HG03521 (cell line): ENCODE measurements at regions not wholly inside any gene's neighbourhood (a gene's known extent, or its start where the extent isn't known, plus 50 kb on each side); places are given as distances from the start of the nearest gene placed in this dataset.

Source experiments
- ATAC-seq: cut with Tn5 transposase; IDR thresholded peaks from one replicate; pipeline ENCODE4 v1.9.1; 2021; ENCODE audit warnings: mild to moderate bottlenecking, moderate library complexity; ENCODE audit not compliant: unreplicated experiment

GRCh38 chr15:55031727-55032126 lies 165.0 kb downstream of the RSL24D1 start:
- no peak for ATAC-seq

GRCh38 chr15:55026381-55026780 lies 170.4 kb downstream of the RSL24D1 start:
- ATAC-seq: no peak

DNA sequence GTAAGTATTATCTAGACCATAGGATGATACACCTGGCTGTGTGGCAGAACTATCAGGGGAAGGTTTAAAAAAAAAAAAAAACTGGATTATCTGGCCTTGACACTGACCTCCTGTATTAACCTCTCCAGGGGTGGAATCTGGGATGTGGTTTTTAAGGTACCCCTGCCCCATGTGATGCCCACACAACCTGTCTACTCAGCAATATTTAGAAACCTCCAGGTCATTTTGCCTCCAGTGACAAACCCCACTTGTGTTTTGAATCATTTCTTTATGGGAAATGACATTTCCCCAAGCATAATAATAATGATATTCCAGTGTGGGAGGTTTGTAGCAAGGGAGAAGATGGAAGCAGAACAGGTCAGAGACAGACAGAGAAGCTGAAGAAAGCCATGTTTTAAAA lies 179.1 kb downstream of the RSL24D1 start:
- ATAC-seq: no peak

GRCh38 chr15:55016225-55016624 lies 180.5 kb downstream of the RSL24D1 start:
- no peak for ATAC-seq

DNA sequence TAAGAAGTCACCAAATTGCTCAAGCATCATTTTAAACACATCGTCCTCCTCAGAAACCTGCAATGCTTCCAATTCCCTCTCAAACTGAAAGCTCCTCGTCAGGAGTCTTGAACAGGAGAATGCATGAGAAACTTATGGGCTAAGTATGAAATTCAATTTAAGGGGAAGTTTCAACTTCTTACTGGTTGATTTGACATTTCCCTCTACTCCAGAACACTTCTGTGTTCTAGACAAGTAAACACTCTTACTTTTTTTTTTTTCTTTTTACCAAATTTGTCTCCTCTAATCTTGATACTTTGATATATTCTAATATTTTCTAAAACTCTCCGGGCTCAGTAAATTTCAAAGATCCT lies 181.7 kb downstream of the RSL24D1 start:
- ATAC-seq: no peak

DNA sequence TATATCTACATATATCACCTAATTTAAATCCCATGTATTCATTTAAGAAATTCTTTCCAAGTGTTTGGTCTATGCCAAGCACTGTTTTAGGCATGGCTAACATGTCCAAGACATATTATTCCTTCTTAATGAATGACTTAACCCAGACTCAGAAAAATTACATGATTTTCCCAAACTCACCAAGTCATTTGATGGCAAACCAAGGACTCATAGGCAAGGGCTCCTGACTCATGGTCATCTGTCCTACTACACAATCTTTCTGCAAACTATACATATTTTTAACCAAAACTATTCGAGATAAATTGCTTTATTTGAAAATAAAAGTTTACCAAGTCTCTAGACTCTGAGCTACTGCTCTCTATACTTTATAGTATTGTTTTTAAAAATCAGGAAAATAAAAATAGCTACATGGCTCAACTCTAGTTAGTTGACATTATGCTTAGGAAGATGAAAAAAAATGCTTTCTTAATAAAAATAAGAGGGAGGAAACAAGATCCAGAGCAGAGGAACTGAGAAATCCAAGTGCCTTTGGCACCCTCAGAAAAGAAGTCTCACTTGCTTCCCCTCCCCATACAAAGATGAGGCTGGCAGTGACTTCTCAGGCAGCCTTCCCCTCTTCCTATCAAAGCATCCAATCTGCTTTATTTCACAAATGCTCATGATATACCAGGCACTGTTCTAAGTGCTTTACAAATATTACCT lies 182.2 kb downstream of the RSL24D1 start:
- no peak for ATAC-seq

DNA sequence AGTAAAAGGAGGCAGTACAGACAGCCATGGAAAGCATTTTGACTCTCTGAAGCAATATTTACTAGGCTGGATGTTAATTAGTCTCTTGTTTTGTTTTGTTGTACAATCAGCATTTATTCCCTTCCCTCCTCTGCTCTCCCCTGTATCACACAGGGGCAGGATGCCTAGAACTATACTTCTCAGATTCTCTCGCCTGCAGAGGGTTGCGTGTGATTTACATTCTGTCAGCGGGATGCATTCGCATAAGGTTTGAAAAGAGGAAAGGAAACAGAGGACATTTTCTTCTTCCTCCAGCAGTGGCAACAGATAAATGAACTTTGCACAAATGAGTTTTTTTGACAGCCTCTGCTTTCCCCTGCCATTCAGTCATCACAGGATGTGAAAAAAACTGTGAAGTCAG lies 188.3 kb downstream of the RSL24D1 start:
- ATAC-seq: no peak

DNA sequence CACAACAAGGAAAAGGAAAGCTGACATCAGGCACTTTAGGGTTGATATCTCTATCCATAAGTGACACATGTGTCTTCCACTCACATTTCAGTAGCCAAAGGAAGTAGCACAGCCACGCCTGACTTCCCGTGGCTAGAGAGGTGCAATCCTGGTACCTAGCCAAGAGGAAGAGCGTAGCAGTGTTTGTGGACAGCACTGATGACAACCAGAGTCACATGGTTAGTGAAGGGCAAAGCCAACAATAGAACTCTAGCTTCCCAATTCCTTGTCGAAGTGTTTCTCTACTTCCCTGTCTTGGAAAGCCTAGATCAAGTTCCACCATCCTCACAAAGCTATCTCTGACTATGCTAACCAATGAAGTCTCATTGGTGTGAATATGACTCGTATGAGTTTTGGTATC lies 189.2 kb downstream of the RSL24D1 start:
- ATAC-seq: no peak

DNA sequence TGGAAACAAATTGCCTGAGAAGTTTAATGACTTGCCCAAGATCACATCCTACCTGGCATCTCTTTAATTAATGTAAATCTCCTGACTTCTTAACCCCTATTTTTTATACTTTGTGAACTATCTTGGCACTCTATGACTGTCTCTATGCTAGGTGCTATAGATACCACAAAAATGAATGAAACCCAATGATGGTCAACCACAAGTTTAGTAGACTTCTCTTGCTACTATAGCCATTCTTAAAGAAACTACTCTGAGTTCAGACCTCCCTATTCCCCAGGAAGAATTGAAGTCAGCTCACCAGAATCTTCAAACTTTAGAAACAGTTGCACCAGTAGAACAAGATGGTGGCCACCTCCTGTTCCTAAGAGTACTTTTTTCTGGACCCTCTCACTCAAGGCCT lies 191.1 kb downstream of the RSL24D1 start:
- no peak for ATAC-seq

GRCh38 chr15:55003965-55004873 lies 192.5 kb downstream of the RSL24D1 start:
- ATAC-seq: no peak

DNA sequence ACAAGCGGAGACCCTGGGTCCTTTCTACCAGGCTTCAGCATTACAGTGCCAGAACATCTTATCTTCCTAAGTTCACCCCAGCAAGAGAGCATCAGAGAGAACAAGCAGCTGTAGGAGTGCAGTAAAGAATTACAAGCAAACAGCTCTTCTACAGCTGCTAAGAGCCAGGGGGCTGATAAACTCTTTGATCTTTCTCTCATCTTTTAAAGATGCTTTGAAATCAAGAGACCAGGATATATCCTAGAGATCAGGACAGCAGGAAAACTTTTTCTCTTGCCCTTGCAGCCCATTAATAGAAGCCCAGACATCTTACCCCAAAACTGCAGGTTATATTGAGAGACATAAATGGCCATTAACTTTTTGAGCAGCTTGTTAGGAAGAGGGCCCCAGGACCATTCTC lies 198.1 kb downstream of the RSL24D1 start:
- ATAC-seq: no peak

GRCh38 chr15:54990793-54991192 lies 205.9 kb downstream of the RSL24D1 start:
- ATAC-seq: no peak

DNA sequence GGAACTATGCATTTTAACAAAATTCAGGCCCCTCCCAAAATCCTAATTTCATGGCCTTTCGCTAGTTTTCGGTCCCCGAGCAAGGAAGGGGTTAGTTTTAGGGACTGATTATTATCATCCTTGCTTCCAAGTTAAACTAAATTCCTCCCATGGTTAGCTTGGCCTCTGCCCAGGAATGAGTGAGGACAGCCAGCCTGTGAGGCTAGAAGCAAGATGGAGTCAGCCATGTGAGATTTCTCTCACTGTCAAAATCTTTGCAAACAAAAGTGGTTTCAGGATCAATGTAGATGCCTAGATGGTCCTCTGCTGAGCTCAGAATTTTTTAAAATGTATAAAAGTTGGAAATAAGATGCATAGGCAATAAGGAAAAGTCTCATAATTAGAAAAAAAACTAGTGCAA lies 208.9 kb downstream of the RSL24D1 start:
- no peak for ATAC-seq

GRCh38 chr15:54979964-54980363 lies 216.8 kb downstream of the RSL24D1 start:
- ATAC-seq: no peak

- no peak for ATAC-seq
These were observed 234.1 kb downstream of the RSL24D1 start for GRCh38 chr15:54962637-54963036.

DNA sequence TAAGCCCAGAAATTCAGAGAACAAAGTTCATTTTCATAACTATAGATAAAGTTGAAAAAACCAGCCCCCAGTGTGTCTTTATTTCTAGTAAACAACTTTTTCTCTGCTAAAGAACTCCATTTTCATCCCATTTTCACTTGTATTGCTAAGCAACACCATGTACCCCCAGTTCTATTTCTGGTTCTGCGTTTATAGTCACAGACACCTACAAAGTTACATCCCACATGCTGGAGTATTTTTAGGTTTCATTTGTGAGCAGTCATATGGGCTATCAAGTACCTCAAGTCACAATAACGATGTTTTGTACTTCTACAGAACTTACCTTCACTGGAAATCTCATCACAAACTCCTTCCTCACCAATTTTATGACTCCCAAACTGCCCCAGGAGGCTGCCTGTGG lies 236.5 kb downstream of the RSL24D1 start:
- ATAC-seq: no peak

- no peak for ATAC-seq
These were observed 255.3 kb downstream of the RSL24D1 start for GRCh38 chr15:54941417-54941816.

DNA sequence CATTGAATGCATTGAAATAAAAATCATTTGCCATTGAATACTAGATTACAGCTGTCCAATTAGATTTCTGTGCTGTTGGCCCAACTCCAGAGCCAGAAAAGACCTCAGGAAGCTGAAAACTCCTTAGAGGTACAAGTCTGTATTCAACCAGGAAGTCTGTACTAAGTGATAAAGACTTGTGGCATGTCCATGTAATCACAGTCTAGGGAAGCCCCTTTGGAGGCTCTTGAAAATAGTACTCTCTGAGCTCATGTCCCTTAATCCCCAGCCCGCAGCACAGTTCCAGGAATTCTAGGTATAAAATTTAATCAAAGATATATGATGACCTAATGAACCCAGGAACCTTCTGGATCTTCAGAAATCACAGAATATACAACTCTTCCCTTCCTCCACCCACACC lies 279.4 kb downstream of the RSL24D1 start:
- no peak for ATAC-seq

DNA sequence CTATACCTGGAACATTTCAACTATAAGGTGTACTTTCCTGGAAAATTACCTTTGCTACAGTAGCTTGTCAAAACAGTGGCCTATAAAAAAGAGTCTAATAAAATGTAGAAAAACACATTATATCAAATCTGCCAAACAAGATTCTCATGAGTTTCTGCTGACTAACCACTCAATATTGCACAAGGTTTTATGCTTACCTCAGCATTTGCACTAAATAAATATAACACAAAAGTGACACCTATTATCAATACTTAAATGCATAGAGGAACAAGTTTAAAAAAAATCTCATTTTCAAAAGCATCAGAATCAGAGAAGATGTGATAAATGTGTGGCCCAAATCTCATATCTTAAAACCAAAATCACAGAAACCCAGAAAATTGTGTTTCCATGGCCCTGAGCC lies 281.4 kb downstream of the RSL24D1 start:
- no peak for ATAC-seq

GRCh38 chr15:54884312-54884711 lies 312.4 kb downstream of the RSL24D1 start:
- ATAC-seq: no peak

DNA sequence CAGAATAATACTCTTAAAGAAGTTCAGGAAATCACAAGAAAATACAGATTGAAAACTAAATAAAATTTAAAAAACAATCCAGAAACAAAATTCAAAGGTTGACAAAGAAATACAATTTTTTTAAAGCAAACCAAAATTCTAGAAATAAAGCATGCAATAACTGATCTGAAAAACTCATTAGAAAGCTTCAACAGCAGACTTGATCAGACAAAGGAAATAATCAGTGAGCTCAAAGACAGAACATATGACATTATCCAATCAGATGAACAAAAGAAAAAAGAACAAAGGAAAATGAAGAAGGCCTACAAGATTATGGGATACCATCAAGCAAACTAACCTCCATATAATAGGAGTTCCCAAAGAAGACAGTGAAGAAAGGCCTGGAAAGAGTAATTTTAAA lies 336.8 kb downstream of the RSL24D1 start:
- ATAC-seq: no peak

DNA sequence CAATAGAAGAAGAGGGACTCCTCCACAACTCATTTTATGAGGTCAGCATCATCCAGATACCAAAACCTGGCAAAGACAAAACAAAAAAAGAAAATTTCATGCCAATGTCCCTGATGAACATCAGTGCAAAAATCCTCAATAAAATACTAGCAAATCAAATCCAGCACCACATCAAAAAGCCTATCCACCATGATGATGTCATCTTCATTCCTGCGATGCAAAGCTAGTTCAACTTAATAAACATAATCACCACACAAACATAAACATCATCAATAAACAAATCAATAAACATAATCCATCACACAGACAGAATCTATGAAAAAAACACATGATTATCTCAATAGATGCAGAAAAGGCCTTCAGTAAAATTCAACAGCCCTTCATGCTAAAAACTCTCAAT lies 342.1 kb downstream of the RSL24D1 start:
- no peak for ATAC-seq
